HL-60 (cell line): ENCODE measurements at regions not wholly inside any gene's neighbourhood (a gene's known extent, or its start where the extent isn't known, plus 50 kb on each side); places are given as distances from the start of the nearest gene placed in this dataset.

ENCODE experiments used
- DNase-seq, 2 experiments: peaks; one replicate each; pipeline ENCODE4 v3.0.0-alpha.2; 2010 to 2020; ENCODE audit warnings: low read depth in 1 of 2, low spot score in 1 of 2
- H3K27ac ChIP-seq: fragments of 250-450 bp; sonication (Bioruptor Pico); replicated peaks from 2 replicates; pipeline ENCODE4 v1.5.1; 2020; ENCODE audit warnings: mild to moderate bottlenecking, moderate library complexity
- H3K27me3 ChIP-seq: fragments of 250-450 bp; sonication (Bioruptor Pico); 2 replicates; pipeline ENCODE4 v1.5.1; 2021; ENCODE audit warnings: mild to moderate bottlenecking, moderate library complexity; ENCODE audit not compliant: insufficient read depth, poor library complexity, severe bottlenecking
- H3K4me3 ChIP-seq: replicated peaks from 2 replicates; pipeline ENCODE4 v1.5.1; 2011; ENCODE audit warnings: mild to moderate bottlenecking, control low read depth, low read length; ENCODE audit not compliant: insufficient read depth
- GABPA ChIP-seq: IDR thresholded peaks from 2 replicates; pipeline ENCODE4 v1.6.1; 2012; ENCODE audit warnings: low read depth
- POLR2AphosphoS5 ChIP-seq: IDR thresholded peaks from 2 replicates; pipeline ENCODE4 v1.6.1; 2012; ENCODE audit warnings: low read depth
- SPI1 ChIP-seq: IDR thresholded peaks from 2 replicates; pipeline ENCODE4 v1.6.1; 2012; ENCODE audit warnings: low read depth, mild to moderate bottlenecking, borderline replicate concordance
- TF ChIP-seq, protein P1 (sequence below): IDR thresholded peaks from one replicate; pipeline ENCODE4 v1.5.1; 2011; ENCODE audit warnings: low read length, control low read depth, inconsistent platforms; ENCODE audit not compliant: insufficient read depth
- TF ChIP-seq, protein P2 (sequence below): IDR thresholded peaks from 2 replicates; pipeline ENCODE4 v1.6.1; 2012; ENCODE audit warnings: low read depth; ENCODE audit not compliant: insufficient replicate concordance

DNA sequence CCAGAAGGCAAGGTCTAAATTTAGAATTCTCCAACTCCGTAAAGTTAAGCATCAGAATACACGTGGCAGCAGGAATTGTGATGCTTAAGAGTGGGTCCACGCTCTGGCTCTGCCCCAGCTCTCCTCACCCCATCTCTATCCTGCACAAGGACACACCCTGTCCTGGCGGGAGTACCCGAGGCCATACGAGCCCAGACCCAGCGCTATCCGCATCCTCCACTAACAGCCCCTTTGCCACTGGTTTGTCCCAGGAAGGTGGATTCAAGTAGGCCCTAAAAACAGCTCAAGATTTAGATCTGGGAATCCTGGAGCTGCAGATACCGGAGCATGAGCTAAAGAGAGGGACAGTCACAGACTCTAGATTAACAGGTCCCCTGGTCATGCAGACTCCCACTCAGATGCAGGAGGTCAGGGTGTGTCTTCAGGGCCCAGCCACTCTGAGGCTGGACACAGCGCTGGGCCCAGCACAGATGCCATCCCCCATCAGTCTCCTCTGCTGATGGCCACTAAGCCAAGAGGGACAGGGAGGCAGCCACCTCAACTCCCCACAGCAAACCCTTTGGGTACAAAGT lies 393.3 kb downstream of the NPHP4 start:
- H3K27me3 ChIP-seq, result no peaks in the 10 kb centered on the region
- TF ChIP-seq POLR2AphosphoS5, result no peak
- TF ChIP-seq, protein P1, sequence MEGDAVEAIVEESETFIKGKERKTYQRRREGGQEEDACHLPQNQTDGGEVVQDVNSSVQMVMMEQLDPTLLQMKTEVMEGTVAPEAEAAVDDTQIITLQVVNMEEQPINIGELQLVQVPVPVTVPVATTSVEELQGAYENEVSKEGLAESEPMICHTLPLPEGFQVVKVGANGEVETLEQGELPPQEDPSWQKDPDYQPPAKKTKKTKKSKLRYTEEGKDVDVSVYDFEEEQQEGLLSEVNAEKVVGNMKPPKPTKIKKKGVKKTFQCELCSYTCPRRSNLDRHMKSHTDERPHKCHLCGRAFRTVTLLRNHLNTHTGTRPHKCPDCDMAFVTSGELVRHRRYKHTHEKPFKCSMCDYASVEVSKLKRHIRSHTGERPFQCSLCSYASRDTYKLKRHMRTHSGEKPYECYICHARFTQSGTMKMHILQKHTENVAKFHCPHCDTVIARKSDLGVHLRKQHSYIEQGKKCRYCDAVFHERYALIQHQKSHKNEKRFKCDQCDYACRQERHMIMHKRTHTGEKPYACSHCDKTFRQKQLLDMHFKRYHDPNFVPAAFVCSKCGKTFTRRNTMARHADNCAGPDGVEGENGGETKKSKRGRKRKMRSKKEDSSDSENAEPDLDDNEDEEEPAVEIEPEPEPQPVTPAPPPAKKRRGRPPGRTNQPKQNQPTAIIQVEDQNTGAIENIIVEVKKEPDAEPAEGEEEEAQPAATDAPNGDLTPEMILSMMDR, result no peak
- no peak overlapping the region for H3K4me3 ChIP-seq
- DNase-seq, result no peak
- H3K27ac ChIP-seq, result no peak overlapping the region

- DNase-seq, result no peak
- H3K27me3 ChIP-seq, result no peaks in the 10 kb centered on the region
- TF ChIP-seq, protein P1, result no peak
- TF ChIP-seq, protein P2, sequence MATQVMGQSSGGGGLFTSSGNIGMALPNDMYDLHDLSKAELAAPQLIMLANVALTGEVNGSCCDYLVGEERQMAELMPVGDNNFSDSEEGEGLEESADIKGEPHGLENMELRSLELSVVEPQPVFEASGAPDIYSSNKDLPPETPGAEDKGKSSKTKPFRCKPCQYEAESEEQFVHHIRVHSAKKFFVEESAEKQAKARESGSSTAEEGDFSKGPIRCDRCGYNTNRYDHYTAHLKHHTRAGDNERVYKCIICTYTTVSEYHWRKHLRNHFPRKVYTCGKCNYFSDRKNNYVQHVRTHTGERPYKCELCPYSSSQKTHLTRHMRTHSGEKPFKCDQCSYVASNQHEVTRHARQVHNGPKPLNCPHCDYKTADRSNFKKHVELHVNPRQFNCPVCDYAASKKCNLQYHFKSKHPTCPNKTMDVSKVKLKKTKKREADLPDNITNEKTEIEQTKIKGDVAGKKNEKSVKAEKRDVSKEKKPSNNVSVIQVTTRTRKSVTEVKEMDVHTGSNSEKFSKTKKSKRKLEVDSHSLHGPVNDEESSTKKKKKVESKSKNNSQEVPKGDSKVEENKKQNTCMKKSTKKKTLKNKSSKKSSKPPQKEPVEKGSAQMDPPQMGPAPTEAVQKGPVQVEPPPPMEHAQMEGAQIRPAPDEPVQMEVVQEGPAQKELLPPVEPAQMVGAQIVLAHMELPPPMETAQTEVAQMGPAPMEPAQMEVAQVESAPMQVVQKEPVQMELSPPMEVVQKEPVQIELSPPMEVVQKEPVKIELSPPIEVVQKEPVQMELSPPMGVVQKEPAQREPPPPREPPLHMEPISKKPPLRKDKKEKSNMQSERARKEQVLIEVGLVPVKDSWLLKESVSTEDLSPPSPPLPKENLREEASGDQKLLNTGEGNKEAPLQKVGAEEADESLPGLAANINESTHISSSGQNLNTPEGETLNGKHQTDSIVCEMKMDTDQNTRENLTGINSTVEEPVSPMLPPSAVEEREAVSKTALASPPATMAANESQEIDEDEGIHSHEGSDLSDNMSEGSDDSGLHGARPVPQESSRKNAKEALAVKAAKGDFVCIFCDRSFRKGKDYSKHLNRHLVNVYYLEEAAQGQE, result no peak
- TF ChIP-seq SPI1, result no peak
- no peak for TF ChIP-seq POLR2AphosphoS5
- no peak for TF ChIP-seq GABPA
Measured at GRCh38 chr1:5597991-5598823, 394.0 kb downstream of the NPHP4 start.

GRCh38 chr1:5597171-5597850 lies 394.9 kb downstream of the NPHP4 start:
- no peak for DNase-seq
- Histone ChIP-seq H3K27me3 (no peaks in the 10 kb centered on the region), H3K4me3 (no peak overlapping the region), H3K27ac (no peak overlapping the region)
- TF ChIP-seq, protein P2, result no peak
- TF ChIP-seq GABPA (no peak), POLR2AphosphoS5 (no peak), SPI1 (no peak)
- TF ChIP-seq, protein P1, result no peak

More at GRCh38 chr1:5597991-5598823, 394.0 kb downstream of the NPHP4 start:
- no peak overlapping the region for H3K27ac ChIP-seq
- H3K4me3 ChIP-seq, result no peak overlapping the region
